ENCODE measurements at regions not wholly inside any gene's neighbourhood (a gene's known extent, or its start where the extent isn't known, plus 50 kb on each side); places are given as distances from the start of the nearest gene placed in this dataset.

DNA sequence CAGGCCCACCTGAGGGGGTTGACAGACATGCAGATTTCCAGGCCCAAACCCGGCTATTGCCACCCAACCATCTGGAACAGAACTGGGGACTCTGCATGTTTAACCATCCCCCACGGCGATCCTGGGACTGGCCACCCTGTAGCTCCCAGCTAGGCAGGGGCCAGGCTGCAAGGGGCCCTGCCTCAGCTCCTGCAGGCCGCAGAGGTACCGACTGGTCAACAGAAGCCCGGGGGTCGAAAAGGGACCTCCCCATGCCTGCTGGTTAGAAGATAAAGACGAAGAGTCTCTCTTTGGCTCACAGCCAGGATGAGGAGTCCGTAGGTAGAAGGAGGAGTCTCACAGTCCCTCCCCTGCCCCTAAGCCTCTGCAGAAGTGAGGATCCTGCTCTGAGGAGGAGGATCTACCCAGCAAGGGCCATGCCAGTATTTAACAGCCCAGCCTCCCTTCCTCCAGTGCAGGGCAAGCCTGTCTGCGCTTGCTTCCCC lies 223.4 kb upstream of the TNRC6C start:
- DNase-seq, result no peak

DNA sequence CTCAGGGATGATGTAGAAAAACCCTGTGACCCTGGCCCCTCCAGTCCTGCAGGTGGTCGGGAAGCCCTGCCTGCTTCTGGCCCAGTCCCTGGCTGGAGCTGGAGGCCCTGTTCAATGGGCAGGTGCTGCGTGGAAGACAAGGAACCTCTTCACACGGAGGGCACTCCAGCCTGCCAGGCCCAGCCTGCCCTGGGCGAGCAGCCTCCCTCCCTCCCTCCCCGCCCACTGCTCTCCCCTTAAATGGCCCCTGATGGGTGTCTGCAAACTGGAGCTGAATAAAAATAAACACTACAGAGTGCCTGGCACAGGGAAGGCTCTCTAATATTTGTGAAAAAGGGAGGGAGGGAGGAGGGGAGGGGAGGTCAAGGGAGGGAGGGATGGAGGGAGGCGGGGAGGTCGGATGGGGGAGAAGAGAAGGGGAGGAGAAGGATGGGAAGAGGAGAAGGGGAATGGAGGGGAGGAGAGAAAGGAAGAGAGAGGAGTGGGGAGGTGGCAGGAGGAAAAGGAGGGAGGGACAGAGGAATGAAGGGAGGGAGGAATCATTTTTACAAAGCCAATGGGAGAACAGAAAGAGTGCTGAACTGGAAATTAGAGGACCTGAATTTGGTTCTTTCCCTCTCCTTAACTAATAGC lies 222.8 kb upstream of the TNRC6C start:
- DNase-seq, result no peak

DNA sequence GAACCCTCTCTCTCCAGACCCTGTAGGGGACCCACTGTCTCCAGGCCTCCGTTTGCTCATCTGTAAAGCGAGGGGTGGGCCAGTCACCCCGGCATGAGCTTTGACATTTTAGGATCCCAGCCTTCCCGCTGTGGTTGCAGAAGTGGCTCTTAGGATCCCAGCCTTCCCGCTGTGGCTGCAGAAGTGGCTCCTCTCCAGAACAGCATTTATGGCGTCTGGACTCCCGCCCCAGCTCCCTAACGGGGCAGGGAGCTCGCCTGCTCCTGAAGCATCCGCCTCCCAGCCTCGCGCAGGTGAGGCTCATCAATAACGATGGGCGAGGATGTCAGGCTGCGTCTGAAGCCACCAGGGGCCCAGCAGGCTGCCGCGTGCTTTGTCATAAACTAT lies 222.3 kb upstream of the TNRC6C start:
- DNase-seq, result no peak

DNA sequence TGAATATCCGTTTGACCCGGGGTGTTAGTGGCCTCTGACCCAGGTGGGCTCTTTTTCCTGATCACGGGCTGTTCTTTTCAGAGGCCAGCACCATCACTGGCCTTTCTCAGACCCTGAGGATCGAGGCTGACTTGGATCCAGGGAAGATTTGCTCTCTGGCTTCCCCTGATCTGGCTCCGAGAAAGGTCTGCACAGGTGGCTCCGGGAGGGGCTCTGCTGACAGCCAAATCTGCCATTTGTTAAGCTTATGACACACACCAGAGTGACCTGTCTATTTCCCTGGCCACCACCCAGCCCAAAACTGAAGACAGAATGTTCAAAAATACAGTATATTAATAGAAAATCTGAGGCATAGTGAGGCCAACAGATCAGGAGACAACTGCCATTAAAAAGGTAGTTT lies 221.8 kb upstream of the TNRC6C start:
- DNase-seq, result no peak

DNA sequence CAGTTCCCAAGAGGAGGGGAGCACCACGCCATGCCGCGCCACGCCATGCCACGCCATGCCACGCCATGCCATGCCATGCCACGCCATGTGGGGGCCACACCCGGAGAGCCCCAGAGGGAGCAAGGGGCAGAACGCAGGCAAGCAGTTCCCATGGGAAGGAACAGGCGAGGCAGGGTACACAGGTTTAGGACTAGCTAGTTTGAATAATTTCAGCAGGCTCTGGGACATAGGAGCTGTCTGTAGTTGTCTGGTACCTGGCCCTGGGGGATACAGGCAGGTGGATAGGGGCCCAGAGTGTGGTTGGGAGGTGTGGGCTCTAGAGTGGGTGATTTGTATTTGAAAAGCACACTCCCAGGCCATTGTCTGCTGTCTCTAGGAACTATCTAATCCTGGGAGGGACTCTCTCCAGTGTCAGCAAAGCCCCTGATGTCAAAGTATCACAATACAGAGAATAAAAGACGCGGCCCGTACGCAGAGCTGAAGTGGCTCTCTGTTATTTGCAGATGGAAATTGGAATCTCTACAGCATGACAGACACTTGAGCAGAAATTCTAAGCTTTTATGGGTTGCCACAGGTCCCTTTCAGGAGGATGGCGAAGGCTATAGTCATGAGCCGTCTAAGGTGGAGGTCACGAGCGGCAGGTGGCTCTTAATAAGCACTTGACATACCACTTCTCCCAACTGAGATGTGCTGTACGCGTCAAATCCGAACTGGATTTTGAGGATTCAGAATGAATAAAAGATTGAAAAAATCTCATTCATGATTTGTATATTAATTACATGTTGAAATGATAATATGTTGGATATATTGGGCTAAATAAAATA lies 220.8 kb upstream of the TNRC6C start:
- DNase-seq, result no peak

DNA sequence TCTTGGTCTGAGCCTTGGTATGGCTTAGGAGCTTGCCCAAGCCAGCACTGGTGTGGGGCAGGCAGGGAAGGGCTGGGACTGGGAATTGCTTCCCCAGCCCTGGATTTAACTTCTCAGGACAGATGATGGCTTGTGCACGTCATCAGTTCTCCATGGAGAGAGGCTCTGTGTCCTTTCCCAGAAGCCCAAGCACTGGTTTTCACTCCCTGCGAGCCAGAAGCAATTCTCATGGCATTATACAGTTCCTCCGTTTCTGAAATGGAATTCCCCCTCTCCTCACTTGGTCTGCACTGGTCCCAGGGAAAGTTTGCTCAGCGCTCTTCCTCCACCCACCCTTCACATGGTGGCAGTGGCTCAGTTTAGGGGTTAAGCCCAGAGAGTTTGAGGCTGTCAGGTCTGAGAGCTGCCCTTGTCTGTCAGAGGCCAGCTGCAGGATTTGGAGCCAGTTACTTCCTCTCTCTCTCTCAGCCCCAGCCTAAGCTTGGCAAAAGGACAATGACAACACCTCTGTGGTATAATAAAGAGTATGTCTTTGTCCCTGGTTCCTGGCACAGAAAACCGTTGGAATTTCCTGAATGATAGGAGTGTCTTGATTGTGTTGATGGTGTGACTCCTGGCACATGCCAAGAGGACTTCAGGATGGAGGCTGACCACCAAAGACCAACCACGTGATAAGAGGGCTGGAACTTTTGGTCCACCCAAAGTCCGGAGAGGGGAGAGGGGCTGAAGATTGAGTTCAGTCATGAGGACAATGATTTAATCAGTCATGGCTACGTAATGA lies 219.6 kb upstream of the TNRC6C start:
- peak in 1 of 2 donors; percentile 8 for DNase-seq

DNA sequence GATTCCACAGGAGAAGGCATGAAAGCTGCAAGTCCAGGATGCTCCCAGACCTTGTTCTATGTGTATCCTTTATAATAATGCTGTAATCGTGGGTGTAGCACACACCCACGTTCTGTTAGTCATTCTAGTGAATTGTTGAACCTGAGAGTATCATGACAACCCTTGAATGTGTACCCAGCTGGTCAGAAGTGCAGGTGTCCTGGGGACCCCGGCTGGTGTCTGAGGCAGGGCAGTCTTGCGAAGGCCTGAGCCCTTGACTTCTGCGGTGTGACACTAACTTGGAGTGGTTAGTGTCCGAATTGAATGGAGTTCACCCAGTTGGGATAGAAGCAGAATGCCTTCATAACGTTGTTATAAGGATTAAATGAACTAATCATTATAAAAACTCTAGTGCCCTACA lies 218.0 kb upstream of the TNRC6C start:
- no peak for DNase-seq

DNA sequence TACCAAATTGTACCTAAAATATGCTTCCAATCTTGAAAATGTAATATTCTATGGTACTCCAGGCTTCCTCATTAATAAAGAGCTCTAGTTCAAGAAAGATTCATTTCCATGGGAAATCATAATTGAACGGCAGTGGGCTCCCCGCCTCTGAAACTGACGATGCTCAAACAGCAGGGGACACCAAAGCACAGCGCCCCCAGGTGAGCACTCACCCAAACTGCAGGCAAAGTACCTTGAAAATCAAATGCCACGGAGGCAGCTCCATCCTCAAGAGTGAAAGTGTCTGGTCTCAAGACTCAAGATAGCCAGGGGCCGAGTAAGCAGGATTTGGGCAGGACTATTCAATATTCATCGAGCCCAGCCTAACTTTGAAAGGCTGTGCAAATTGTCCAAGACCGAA lies 217.4 kb upstream of the TNRC6C start:
- peak; percentile 26 to 50 for DNase-seq

DNA sequence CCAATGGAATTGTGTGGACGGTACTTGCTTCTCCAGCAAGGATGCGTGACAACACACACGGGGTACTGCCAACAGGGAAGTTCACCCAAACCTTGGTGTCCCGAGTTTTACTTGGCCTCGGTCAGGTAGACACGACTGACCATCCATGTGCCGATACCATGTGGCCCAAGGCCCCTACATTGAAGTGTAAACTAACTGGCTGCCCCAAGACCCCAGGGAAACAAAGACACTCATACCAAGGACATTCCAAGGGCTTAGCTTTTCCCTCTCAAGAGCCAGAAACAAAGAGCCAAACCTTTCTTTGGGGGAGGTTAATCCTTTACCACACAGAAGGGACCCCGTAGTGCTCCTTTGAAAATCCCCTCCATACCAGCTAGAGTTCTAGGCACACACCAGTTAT lies 215.9 kb upstream of the TNRC6C start:
- no peak for DNase-seq

DNA sequence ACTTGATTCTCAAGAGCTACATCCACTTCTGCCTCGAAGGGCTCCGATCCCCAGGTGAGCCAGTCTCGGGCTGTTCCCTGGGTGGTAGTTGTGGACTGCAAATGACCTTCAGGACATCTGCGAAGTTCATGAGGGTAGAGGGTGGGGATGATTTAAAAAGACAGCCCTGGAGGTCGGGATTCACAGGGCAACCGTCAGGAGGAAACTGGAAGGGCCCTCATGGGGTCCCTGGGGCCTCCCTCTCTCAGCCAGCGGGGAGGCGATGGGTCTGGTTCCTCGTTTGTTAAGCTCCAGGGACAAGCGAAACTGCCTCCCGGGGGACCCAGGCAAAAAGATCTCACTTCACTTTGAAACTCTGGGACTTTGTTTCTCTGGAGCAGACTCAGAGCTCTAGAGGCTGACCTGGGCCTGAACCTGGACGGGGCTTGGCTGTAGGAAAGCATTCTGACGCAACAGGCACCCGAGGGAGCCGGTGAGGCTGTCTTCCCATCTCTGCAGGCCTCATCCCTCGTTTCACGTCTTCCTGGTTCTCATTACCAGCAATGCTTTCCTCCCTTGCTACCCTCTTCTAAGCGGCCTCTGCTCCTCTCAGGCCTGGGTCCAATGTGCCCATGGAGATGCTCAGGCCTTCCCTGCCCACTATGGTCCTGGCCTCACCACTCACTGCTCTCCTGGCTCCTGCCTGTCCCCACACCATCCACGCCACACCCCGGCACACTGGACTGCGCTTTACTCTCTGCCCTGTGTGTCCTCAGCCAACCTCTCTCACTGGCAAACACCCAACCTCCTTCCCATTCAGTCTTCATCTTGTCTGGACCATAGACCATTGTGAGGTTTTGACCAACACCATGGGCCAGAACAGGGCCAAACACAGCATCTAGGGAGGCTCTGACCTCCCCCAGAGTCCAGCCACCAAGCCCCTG lies 214.2 kb upstream of the TNRC6C start:
- no peak for DNase-seq

DNA sequence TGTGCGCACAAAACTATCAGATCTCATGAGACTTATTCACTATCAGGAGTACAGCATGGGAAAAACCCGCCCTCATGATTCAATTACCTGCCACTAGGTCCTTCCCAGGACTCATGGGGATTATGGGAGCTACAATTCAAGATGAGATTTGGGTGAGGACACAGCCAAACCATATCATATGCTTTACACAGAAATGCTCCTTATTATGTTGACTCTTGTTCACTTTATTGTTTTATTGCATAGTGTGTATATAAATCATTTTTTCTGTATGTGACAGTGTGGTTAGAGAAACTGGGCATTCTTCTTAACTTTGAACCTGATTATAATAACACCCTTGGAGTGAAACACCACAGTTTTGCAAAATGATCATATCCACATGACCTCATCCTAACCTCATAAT lies 212.8 kb upstream of the TNRC6C start:
- no peak for DNase-seq

DNA sequence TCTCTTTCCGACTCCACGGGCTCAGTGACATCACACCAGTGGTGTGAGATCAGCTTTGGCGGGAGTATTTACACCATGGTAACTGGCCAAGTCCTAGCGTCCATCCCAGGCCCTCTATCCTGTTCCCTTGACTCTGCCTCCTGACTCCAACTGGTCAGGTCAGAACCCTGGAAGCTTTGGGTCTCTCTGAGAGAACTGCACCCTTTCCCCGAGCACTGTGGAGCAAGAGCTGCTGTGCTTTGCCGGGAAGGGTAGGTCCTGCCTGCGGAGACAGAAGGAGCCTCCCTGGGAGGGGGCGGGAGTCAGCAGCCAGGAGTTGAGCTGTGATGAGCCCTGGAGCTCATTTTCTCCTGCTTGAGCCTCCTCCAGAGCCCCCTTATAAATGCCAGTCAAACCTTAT lies 212.1 kb upstream of the TNRC6C start:
- no peak for DNase-seq

DNA sequence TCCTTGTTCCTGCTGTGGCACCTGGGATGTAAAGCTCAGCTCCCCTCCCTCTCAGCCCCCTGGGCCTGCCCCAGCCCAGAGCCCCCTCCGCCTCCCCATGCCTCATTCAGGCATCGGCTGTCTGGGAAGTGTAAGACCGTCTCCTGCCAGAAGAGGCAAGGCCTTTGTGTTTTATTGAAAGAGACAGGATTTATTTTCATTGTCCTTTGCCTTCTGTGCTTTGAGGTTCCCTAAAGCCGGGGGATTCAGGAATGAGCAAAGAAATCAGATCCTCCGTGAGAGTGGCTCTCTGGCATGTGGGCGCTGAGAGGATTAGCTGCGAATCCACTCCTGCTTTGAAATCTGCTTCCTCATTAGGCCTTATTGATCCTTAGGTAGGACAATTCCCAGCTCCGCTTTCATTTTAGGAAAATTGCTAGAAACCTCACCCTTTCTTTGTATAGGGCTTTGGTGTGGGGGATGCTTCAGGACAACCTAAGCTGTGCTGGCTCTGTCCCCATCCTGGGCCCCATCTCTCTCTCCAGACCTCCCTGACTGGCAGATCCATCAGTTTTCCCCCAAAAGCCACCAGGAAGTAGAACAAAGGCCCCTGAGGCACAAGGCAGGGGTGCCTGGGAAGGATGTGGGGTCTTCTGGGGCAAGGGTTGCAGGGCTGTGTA lies 211.5 kb upstream of the TNRC6C start:
- no peak for DNase-seq

DNA sequence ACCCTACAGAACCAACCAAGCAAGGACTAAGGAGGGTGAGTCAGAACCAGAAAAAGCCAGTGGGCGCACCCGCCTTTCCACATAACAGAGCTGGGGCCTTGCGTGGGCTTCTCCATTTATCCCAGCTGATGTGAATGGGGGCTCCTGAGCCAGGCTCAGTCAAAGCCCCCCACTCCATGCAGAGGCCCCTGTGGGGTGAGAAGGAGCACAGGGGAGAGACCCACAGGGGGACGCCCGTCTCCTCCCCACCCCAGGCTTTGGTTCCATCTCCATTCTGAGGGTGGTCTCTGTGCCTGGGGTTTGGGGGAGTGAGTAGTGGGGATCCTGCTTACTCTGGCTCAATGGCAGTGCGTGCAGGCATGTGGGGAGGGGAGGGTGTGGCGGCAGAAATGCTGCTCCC lies 210.1 kb upstream of the TNRC6C start:
- DNase-seq, result no peak

DNA sequence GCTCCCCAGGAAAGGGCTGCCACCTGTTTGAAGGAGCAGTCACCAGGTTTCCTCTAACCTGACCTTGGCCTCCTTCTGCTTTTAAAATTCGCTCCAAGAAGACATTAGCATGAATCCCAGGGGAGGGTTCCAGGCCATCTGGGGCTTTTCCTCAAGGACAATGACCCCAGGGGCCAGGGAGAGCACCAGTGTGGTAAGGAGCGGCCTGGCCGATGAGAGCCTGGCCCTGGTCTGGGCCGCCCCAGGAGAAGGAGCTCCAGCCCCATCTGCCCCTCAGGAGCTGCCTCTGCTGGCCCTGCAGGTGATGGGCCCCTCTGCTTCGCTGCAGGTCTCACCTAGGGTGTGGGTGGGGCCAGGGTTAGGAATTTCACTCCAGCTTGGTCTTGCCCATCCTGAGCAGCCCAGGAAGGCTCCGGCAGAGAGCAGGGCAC lies 209.2 kb upstream of the TNRC6C start:
- no peak for DNase-seq

DNA sequence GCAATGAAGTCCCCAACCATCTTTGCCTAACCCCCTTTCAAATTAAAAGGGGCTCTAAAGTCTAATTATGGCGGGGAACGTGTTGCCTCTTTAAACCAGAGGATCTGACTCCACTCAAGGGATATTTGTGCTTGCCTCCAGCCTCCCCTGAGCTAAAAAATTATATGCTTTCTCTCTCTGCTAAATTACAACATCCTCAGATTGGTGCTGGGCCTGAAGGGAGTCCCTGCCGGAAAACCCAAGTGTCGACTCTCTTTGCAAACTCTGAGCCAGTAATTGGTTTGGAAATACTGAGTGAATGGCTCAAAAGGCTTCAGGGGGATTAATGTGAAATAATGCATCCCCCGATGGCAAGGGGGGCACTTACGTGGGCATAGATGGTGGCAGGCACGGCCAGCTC lies 208.5 kb upstream of the TNRC6C start:
- DNase-seq, result no peak

DNA sequence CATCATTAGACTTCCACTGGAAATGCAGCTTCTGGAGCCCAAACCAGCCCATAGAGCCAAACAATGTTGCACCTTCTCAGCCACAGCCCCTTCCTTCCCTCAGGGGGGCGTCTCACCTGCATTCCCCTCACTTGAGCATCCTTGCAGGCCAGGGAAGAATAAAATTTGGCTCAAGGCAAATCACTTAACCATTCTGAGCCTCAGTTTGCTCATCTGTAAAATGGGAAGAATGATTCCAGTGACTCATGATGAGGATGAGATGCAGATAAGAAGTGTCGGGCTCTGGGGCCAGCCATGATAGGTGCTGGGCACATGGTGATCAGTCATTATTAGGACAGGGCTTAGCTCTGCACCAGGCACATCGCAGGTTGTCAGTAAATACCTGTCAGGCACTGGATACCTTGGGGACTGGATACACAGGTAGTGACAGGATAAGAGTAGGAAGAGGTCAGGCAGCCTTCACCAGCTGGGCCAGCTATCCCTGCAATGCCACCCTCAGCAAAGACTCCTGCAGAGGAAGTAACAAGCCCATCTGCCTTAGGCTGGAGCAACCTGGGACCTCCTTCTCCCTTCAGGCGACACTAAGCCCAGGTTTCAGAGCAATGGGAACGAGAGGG lies 208.0 kb upstream of the TNRC6C start:
- DNase-seq, result no peak

DNA sequence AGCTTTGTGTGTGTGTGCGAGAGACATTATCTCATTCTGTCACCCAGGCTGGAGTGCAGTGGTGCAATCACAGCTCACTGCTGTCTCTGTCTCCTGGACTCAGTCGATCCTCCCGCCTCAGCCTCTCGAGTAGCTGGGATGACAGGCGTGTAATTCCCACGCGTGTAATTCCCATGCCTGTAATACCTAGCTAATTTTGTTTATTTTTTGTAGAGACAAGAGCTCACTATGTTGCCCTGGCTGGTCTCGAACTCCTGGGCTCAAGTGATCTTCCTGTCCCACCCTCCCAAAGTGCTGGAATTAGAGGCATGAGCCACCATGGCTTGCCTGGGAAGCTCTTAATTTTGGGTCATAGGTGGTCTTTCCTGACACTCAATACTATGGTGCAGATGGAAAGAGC lies 205.3 kb upstream of the TNRC6C start:
- DNase-seq, result no peak

DNA sequence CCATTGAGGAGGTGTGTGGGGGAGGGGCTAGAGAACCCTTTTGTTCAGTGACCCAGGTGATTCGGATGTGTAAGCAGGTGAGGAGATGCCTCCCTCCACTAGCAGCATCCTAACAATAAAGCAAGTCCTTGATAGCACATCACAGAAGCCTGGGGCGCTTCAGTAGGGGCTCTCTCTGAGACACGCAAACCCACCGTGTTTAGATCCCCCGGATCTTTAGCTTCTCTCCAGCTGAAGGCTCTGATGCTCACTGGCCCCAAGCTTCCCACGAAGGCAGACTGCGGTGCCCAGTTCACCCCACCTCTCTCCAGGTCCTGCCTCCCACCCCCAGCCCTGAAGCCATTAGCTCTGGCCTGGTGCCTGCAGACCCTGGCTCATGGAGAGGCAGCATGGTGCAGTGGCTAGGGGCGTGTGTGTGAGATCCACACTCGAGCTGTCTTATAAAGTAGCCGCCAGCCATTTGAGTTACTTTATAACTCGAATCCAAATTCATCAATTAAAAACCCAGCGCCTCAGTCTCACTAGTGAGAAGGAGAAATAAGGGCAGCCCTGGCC lies 204.7 kb upstream of the TNRC6C start:
- no peak for DNase-seq

DNA sequence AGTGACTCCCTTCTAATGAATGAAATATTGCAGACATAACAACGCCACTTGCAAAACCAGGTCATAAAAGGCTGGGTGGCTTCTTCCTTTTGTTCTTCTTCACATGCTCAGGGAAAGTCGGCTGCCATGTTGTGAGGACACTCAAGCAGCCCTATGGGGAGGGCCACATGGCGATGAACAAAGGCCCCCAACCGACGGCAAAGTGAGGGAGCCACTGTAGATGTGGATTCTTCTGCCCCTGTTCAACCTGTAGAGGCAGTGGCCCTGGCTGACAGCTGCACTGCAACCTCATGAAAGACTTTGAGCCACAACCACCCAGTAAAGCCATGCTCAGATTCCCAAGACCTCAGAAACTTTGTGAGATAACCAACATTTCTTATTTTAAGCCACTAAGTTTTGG lies 203.5 kb upstream of the TNRC6C start:
- no peak for DNase-seq

DNA sequence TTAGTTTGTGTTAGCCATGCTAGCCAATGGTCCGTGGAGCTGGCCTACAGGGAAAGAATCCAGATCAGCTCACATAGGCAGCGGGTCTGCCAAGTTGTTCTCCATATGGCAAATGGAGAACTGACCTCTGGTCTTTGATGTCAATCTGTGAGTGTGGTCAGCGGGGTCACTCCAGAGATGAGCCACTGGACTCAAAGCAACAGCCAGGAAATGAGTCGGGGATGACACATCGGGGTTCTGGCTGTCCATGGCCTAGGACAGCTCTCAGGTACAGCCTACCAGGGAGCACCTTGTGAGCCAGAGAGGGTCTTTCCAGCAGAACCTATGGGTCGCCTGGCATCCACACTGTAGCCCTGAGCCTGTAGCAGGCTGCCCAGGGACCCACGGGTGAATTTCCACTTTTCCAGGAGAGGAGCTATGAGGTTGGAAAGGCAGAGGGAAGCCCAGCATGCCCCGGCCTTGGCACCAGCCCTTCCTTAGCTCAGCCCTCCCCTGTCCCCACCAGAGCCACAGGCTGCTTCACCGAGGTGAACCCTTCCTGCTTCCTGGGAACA lies 203.0 kb upstream of the TNRC6C start:
- DNase-seq, result no peak

Data from inflammatory macrophage (primary cell).